ENCODE measurements at regions not wholly inside any gene's neighbourhood (a gene's known extent, or its start where the extent isn't known, plus 50 kb on each side); places are given as distances from the start of the nearest gene placed in this dataset.

- no peaks in the 10 kb centered on the region for H3K36me3 ChIP-seq (ENCODE audit: low read depth, missing control alignments)
- TF ChIP-seq CTCF (IDR thresholded peaks at IDR 0.05) = no peak
- no peak for TF ChIP-seq POLR2A (IDR thresholded peaks at IDR 0.05)
- H3K4me3 ChIP-seq = no peak overlapping the region
- WGBS, 2 donors = 76 to 85% methylated on average over 4 of the region's 4 CpGs
- H3K4me1 ChIP-seq = peaks cover 6% of the 10 kb centered on the region
- no peaks in the 10 kb centered on the region for H3K9me3 ChIP-seq
- DNase-seq = no peak
- intact Hi-C loops (cut with DNase I; ENCODE audit: low total_unique reads) = no loop called here
- H3K27ac ChIP-seq = no peak overlapping the region
- no peaks in the 10 kb centered on the region for H3K27me3 ChIP-seq
Observed at GRCh38 chr13:31054632-31055031, 107.1 kb downstream of the HSPH1 start.

- no peaks in the 10 kb centered on the region for H3K9me3 ChIP-seq
- DNase-seq = no peak
- intact Hi-C loops (cut with DNase I; ENCODE audit: low total_unique reads) = no loop called here
- TF ChIP-seq CTCF (IDR thresholded peaks at IDR 0.05) = no peak
- no peak for TF ChIP-seq POLR2A (IDR thresholded peaks at IDR 0.05)
- no peak overlapping the region for H3K27ac ChIP-seq
- H3K4me1 ChIP-seq = peaks cover 9% of the 10 kb centered on the region
- H3K36me3 ChIP-seq (ENCODE audit: low read depth, missing control alignments) = no peaks in the 10 kb centered on the region
- no peaks in the 10 kb centered on the region for H3K27me3 ChIP-seq
- no peak overlapping the region for H3K4me3 ChIP-seq
- WGBS, 2 donors = 84 to 85% methylated on average over 6 of the region's 6 CpGs
Observed at GRCh38 chr13:31053896-31054295, 107.8 kb downstream of the HSPH1 start.

DNA sequence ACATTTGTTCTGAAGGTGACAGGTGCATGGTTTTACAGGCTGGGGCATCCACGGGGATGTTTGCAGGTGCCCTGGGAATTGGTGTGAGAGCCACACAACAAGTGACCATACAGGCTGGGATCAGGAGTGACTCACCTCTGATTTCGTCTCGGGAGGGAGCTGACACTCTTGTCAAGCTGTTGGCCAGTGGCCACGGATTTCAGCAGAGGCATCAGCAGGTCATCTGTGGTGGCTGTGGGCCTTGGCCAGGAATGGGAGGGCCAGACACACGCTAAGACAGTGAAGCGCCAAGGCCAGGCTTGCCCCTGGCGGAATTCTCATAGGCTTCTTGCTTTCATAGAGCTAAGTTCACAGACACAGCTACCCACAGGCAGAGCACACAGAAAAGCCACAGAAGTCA is 108.6 kb downstream of the HSPH1 start:
- Histone ChIP-seq H3K27ac (no peak overlapping the region), H3K36me3 (ENCODE audit: low read depth, missing control alignments) (no peaks in the 10 kb centered on the region), H3K27me3 (no peaks in the 10 kb centered on the region), H3K4me3 (no peak overlapping the region), H3K9me3 (no peaks in the 10 kb centered on the region), H3K4me1 (peaks cover 9% of the 10 kb centered on the region)
- TF ChIP-seq CTCF (IDR thresholded peaks at IDR 0.05) (no peak), POLR2A (IDR thresholded peaks at IDR 0.05) (no peak)
- no peak for DNase-seq
- WGBS, 2 donors = 75 to 77% methylated on average over 4 to 7 of the region's 7 CpGs
- intact Hi-C loops (cut with DNase I; ENCODE audit: low total_unique reads) = no loop called here

- H3K9me3 ChIP-seq = no peaks in the 10 kb centered on the region
- no peaks in the 10 kb centered on the region for H3K36me3 ChIP-seq (ENCODE audit: low read depth, missing control alignments)
- no peak for TF ChIP-seq CTCF (IDR thresholded peaks at IDR 0.05)
- TF ChIP-seq POLR2A (IDR thresholded peaks at IDR 0.05) = no peak
- no peaks in the 10 kb centered on the region for H3K27me3 ChIP-seq
- intact Hi-C loops (cut with DNase I; ENCODE audit: low total_unique reads) = no loop called here
- DNase-seq = no peak
- WGBS, 2 donors = 83 to 85% methylated on average over 8 of the region's 8 CpGs
- H3K4me3 ChIP-seq = no peak overlapping the region
- H3K4me1 ChIP-seq = peaks cover 13% of the 10 kb centered on the region
- no peak overlapping the region for H3K27ac ChIP-seq
Observed at GRCh38 chr13:31052478-31052877, 109.2 kb downstream of the HSPH1 start.

GRCh38 chr13:31051999-31052398 is 109.7 kb downstream of the HSPH1 start:
- intact Hi-C loops (cut with DNase I; ENCODE audit: low total_unique reads) = no loop called here
- TF ChIP-seq CTCF (IDR thresholded peaks at IDR 0.05) = no peak
- no peak for TF ChIP-seq POLR2A (IDR thresholded peaks at IDR 0.05)
- no peak for DNase-seq

More at GRCh38 chr13:31051999-31052398, 109.7 kb downstream of the HSPH1 start:
- no peaks in the 10 kb centered on the region for H3K36me3 ChIP-seq (ENCODE audit: low read depth, missing control alignments)
- no peak overlapping the region for H3K27ac ChIP-seq
- peaks cover 18% of the 10 kb centered on the region for H3K4me1 ChIP-seq
- H3K27me3 ChIP-seq = no peaks in the 10 kb centered on the region
- H3K4me3 ChIP-seq = no peak overlapping the region
- WGBS, 2 donors = 77 to 90% methylated on average over 8 of the region's 8 CpGs
- H3K9me3 ChIP-seq = no peaks in the 10 kb centered on the region

All from testis (tissue), 2 donors.